GM12878 (cell line): ENCODE measurements at regions not wholly inside any gene's neighbourhood (a gene's known extent, or its start where the extent isn't known, plus 50 kb on each side); places are given as distances from the start of the nearest gene placed in this dataset.

Source experiments
- HDAC6 ChIP-seq: fragments of 200-600 bp; sonication (generic); IDR thresholded peaks from one replicate; pipeline ENCODE4 v1.8.0; 2017; ENCODE audit warnings: antibody characterized with exemption; ENCODE audit not compliant: unreplicated experiment
- POLR2A ChIP-seq: IDR thresholded peaks from 2 replicates; pipeline ENCODE4 v1.6.1; 2011; ENCODE audit warnings: low read depth, mild to moderate bottlenecking, low read length
- POU2F2 ChIP-seq: IDR thresholded peaks from 3 replicates; pipeline ENCODE4 v1.6.1; 2011; ENCODE audit warnings: low read depth, mild to moderate bottlenecking, low read length, borderline replicate concordance
- SKIL ChIP-seq: fragments of 450-650 bp; IDR thresholded peaks from 2 replicates; pipeline ENCODE4 v1.6.1; 2017; ENCODE audit warnings: mild to moderate bottlenecking, low read depth, inconsistent platforms; ENCODE audit not compliant: poor library complexity, severe bottlenecking
- SMAD1 ChIP-seq: fragments of 450-650 bp; IDR thresholded peaks from 2 replicates; pipeline ENCODE4 v1.6.1; 2018; ENCODE audit warnings: mild to moderate bottlenecking, low read depth; ENCODE audit not compliant: partially characterized antibody

DNA sequence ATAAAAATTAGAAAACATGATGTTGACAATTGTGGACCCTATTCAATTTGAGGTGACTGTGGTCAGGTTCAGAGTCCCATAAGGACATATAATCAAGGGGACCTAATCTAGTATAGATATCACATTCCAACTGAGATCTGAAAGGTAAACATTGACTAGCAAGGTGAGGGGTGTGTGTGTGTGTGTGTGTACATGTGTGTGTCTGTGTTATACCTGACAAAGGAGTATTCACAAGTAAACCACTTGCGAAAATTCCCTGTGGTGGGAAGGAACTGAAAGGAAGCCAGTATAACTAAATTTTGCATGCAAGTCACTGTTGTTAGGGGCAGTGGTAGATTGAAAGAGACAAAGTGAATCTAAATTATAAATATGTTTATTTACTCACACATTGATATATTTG, 723.7 kb downstream of the COL12A1 start:
- TF ChIP-seq SMAD1: no peak
- no peak for TF ChIP-seq SKIL
- TF ChIP-seq HDAC6: no peak
- TF ChIP-seq POU2F2: no peak
- TF ChIP-seq POLR2A: no peak
